ENCODE measurements at regions not wholly inside any gene's neighbourhood (a gene's known extent, or its start where the extent isn't known, plus 50 kb on each side); places are given as distances from the start of the nearest gene placed in this dataset.
A peak's percentile ranks its signal among the peaks of the same experiment; 100 is the strongest.

- no peak for DNase-seq
Measured at GRCh38 chr4:136342666-136343065, 1189.6 kb downstream of the PCDH18 start.

DNA sequence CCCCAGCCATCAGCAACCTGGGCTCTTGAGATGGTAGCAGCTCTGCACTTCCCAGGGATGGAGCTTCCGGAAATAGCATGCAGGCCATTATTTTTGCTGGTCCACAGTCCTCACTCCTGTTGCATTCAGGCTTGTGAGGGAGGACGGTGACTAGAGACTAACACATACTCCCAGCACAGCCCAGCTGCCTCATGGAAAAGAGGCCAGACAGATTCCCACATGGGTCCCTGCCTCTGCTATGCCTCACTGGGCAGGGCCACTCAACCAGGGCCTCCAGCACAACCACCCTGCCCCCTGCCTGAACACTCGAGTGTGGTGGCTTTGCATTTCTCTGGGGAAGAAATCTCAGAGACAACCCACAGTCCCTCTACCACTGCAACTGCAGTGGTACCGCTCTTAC, 1195.1 kb downstream of the PCDH18 start:
- no peak for DNase-seq

DNA sequence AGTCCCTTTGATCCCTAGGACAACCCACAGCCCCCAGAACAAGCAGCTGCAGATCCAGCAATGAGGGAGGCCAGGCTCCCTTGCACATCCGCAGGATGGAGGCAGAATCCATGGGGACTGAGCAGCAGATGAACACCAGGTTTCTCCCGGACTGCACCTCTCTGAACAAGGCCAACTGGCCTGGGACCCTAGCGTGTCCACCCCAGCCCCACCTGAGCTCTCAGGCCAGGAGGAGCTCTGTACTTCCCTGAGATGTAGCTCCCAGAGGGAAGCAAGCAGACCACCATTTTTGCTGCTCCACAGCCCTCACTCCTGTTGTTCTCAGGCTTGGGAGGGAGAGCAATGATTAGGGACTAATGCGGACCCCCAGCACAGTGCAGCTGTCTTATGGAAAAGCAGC, 1195.8 kb downstream of the PCDH18 start:
- no peak for DNase-seq

GRCh38 chr4:136329042-136329662, 1203.1 kb downstream of the PCDH18 start:
- DNase-seq: peak; percentile 12

DNA sequence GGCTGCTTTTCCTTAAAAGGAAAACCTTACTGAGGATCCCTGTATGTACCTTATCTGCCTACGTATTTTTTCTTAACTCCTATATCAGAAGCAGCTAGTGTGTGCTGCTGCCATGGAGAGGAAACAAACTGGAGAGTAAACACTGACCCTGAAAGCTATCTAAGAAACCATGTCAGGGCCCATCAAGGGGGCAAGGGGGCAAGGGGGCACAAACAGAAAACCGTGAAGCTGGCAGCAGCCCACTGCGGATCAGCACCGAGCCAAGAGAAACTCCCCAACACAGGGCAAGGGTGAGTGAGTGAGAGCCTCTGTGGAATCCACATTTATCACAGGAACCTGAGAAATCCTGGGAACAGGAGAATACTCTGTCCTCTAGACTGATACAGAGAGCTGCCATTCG, 1204.2 kb downstream of the PCDH18 start:
- no peak for DNase-seq

DNA sequence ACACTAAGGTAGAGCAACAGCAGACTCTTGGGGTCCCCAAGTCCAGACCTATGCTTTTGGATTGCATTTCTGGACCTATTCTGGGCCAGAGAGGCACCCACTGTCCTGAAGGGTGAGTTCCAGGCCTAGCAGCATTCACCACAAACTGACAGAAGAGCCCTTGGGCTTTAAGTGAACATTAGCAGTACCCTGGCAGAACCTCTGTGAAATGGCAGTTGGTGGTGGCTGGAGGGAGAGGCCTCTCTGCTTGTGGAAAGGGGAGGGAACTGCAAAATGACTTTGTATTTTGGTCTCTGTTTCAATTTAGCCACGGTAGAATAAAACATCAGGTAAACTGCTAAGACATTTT, 1211.9 kb downstream of the PCDH18 start:
- DNase-seq: no peak

GRCh38 chr4:136319789-136320464, 1212.4 kb downstream of the PCDH18 start:
- peak; percentile 23 for DNase-seq

DNA sequence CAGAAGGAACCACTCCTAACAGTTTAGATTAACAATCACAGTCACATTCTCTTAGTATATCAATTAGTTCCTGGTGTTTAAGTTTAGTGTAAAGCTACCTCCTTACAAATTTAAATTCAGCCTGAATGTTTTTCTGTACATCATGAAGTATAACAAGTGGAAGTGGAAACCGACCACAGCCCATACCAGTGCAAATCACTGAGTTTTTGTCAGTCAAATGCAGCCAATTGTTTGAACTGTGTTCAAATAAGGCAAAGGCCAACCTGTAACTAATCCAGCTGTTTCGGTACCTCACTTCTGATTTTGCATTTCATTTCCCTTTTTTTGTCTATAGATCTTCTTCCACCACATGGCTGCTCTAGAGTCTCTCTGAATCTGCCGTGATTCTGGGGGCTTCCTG, 1215.3 kb downstream of the PCDH18 start:
- DNase-seq: no peak

DNA sequence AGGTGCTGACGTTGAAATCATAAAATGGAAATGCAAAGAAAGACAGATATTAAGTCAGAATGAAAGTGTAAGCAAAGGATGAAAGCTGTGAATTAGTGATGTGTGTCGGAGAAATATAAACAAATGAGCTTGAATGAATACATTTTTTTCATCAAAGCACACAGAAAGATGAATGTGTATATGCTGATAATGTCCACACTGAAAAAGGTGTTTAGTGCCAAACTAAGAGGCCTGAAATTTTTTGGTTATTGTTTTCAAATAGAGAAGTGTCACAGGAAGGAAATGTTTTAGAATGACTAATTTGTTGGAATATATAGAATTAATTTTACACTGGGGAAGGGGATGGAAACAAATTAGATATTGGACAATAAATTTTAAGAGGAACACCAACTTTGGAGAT, 1217.6 kb downstream of the PCDH18 start:
- no peak for DNase-seq

- no peak for DNase-seq
Measured at GRCh38 chr4:136311774-136312173, 1220.5 kb downstream of the PCDH18 start.

DNA sequence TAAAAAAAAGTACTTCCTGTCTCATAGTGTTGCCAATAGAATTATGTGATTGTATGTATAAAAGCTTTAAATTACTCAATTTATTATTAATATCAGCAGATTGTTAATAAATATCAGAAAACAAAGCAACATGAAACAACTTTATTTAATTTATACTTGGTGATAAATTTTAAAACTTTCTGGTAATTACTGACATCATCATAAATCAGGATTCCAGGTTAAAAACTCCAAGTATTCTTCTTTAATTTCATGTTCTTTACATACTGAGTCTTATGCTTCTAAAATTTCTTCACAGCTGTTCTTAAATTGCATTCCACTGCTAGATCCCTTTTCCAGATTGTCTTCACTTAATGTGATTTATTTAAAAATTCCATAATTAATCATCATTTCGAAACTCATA, 1224.5 kb downstream of the PCDH18 start:
- DNase-seq: no peak

- no peak for DNase-seq
Measured at GRCh38 chr4:136306361-136306760, 1225.9 kb downstream of the PCDH18 start.

DNA sequence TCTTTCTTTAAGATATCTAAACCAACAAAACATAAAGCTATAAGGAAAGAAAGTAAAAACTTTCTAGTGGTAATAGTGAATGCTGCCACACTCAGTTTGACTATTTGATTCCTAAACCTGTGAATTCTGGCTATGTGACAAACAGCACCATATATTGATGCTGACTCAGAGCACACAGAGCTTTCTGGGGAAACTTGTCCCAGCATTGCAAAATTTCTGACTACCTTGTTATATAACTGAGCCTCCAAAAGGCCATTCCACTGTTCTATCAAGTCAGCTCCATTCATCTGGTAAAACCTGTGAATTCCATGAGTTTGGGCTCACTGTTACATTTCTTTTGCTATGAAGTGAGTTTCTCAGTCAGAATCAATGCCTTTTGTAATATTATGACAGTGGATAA, 1229.7 kb downstream of the PCDH18 start:
- no peak for DNase-seq

DNA sequence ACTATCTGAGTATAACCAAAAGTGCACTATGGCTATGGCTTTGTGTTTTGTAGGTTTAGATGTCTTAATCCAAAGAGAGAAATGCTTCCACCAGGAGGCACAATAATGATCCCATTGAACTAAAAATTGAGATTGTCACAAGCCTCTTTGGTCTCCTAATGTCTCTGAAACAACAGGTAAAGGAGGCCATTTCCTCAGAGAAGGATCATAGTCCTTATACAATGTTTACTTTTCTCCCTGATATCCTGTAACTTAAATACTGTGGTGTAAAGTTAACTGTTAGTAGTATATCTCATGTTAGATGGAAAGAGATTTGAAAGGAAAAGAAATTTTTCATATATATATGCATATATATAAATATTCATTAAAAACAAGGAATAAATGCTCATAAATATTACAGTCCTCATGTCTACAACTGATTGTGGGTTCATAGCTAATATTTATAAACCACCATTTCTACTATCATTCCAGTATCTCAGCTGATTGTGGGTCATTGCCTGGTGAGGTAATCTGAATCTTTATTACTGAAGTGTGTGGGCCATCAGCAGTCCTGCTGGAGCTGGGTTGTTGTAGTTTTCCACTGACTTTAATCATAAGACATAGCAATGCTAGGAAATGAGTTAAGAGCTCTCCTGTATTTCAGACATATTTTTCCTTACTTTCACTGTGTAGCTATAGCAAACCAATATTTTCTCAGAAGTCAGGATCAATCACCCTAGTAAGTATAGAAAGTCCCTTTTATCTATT, 1230.4 kb downstream of the PCDH18 start:
- DNase-seq: peak; percentile 4

- DNase-seq: no peak
Measured at GRCh38 chr4:136283977-136284376, 1248.3 kb downstream of the PCDH18 start.

DNA sequence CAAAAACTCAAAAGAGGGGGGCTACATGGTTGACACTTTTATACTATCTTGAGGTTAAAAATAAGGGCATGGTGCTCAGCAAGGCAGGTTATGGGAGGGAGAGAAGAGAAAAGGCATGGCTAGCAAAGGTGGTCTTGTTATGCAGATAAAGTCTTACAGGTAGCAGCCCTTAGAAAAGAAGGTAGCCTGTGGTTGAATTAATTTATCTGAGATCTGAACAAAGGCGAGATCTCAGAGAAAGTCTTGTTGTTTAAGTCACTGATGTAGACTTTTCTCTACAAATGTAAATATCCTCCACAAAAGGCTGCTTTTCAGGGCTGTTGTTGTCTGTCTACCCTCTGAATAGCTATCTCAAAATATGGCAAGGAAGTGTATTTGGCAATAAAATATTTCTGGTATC, 1250.4 kb downstream of the PCDH18 start:
- DNase-seq: no peak

- no peak for DNase-seq
Measured at GRCh38 chr4:136281307-136281706, 1251.0 kb downstream of the PCDH18 start.

GRCh38 chr4:136277741-136278140, 1254.6 kb downstream of the PCDH18 start:
- no peak for DNase-seq

- peak; percentile 75 for DNase-seq
Measured at GRCh38 chr4:136246876-136247275, 1285.4 kb downstream of the PCDH18 start.

DNA sequence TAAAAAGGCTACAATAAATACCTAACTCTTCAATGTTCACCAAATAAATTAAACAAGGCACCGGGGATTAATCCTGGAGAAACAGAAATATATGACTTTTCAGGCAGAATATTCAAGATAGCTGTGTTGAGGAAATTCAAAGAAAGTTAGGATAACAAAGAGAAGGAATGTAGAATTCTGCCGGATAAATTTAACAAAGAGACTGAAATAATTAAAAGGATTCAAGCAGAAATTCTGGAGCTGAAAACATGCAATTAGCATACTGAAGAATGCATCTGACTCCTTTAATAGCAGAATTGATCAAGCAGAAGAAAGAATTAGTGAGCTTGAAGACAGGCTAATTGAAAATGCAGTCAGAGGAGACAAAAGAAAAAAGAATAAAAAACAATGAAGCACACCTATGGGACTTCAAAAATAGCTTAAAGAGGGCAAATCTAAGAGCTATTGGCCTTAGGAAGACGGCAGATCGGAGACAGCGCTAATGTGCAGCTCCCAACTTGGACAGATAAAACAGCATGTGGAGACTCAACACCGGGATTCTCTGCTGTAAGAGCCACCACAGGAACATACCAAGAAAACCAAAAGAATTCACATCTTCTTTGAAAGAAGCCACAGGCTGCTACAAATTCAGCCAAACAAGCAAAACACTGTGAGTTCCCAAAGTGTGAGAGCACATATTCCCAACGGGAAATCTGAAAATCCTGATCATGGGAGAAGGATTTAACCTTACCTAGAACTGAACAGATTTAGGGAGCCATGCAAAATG, 1290.9 kb downstream of the PCDH18 start:
- DNase-seq: no peak

GRCh38 chr4:136227315-136227714, 1305.0 kb downstream of the PCDH18 start:
- no peak for DNase-seq

DNA sequence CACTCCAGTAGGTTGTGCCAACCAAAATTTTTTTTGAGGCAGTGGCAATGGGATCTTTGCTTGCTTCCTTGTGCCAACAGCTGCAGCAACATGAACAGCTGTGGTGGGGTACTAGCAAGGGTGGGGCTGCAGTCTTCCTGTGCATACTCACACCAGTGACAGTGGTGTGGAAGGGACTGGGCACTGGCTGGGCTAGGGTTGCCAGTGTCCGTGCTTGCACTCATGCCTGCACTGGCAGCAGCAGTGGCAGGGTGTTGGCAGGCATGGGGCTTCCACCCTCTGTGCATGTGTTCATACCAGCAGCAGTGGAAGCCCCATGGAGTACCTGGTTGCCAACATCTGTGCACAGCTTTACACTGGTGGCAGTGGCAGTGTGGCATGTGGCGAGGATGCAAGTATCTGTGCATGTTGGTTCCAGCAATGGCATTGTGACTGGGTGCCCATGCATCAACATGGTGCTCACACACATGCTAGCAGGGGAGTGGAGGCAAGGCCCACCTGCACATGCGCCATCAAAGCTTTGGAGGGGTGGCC, 1312.6 kb downstream of the PCDH18 start:
- no peak for DNase-seq

DNA sequence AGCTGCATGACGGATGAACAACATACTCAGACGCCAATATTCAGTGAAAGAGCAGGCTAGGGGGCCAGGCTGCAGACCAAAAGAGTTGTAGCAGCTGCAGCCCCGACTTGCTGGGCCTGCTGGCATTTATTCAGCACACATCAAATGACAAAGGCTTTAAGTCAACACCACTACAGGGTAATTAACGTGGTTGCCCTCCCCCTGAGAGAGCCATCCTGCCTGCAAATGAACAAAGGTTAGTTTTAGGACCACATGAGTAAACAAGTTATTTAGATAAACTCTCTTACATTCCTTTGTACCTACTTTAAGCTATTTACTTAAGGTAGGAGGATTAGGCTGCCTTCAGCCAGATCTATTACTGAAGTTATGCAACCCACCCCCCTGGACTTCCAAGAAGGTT, 1329.1 kb downstream of the PCDH18 start:
- DNase-seq: no peak
